ENCODE measurements at regions not wholly inside any gene's neighbourhood (a gene's known extent, or its start where the extent isn't known, plus 50 kb on each side); places are given as distances from the start of the nearest gene placed in this dataset.

DNA sequence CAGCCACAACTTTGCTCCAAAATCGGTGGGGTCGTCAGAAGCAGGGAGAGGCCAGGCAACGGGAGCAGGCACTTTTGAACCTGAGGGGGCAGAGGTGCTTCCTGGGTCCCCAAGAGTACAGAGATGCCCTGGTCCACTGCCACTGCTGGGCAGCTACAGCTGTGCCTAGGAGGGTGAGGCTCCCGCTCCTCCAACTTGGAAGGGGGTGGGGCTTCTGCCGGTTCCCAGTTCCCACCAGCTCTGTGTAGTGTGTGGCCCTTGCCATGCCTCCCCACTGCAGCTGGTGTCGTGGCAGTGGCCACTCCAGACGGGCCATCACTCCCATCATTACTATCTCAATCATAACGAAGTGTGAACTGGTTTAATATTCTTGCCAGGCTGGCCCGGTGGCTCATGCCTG, 1496.3 kb downstream of the PCDH7 start:
- H3K4me3 Mint-ChIP-seq: no peak overlapping the region
- no peak overlapping the region for H3K27ac Mint-ChIP-seq
- H3K9me3 Mint-ChIP-seq (ENCODE audit: low read depth): peaks cover 10% of the 10 kb centered on the region
- no peak for ATAC-seq
- no peaks in the 10 kb centered on the region for H3K27me3 Mint-ChIP-seq
- ChIA-PET CTCF (no interaction called here), POLR2A (no interaction called here)
- no peak for DNase-seq
- H3K36me3 Mint-ChIP-seq (ENCODE audit: low read depth): no peaks in the 10 kb centered on the region
- intact Hi-C loops (cut with DNase I, micrococcal nuclease): no loop called here
- H3K4me1 Mint-ChIP-seq: no peaks in the 10 kb centered on the region

DNA sequence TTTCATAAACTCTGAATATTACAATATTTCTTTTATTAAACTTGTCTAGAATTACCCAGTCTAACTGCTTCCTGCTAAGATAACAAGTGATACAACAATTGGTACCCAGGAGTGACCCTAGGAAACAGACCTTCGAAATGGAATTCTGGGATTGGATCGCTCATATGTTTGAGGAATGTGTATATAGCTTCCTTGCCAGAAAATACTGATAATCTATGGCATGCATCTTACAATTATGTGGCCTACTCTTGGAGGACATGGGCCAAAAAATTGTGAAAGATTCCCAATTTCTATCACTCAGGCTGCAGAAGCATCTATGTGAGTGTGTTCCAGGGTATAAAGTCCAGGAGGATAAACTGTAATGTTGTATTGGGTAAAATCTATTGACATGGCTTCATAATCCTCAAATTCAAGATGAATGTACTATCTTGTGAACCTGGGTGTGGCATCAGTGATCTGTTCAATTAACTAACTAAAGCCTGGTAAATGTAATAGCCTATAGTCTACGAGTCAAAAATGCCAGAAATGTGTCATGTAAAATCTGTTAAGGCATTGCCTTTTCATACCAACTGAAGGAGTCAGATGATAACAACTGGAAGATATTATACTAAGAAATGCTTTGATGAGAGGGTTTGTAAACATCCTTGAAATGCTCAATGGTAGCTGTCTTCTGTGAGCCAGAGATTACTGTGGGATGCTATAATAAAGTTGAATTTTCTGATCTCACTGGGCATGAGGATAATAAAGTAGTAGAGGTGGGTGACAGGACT, 1499.3 kb downstream of the PCDH7 start:
- H3K36me3 Mint-ChIP-seq (ENCODE audit: low read depth): no peaks in the 10 kb centered on the region
- ChIA-PET POLR2A (no interaction called here), CTCF (no interaction called here)
- no peaks in the 10 kb centered on the region for H3K4me1 Mint-ChIP-seq
- no peak for DNase-seq
- H3K4me3 Mint-ChIP-seq: no peak overlapping the region
- intact Hi-C loops (cut with DNase I, micrococcal nuclease): no loop called here
- no peak for ATAC-seq
- H3K9me3 Mint-ChIP-seq (ENCODE audit: low read depth): peaks cover 13% of the 10 kb centered on the region
- H3K27me3 Mint-ChIP-seq: no peaks in the 10 kb centered on the region
- H3K27ac Mint-ChIP-seq: no peak overlapping the region

DNA sequence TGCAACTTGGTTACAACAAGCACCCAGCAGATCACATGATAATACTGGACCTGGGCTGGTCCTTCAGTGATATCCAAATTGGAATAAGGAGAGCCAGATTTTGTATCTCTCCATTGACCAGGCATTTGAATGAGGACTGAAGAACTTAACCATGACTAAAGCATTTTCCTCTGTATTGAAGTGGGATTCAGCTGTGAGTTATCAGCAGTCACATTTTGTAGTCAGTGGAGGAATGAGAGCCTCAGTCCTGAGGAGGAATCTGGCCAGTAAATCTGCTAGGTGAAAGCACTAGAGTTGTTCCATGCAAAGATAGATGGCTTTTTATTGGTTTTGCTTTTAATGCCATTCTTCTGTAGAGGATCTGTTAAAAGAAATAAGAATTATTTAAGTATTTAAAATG, 1506.0 kb downstream of the PCDH7 start:
- Mint-ChIP-seq H3K9me3 (ENCODE audit: low read depth) (peaks cover 17% of the 10 kb centered on the region), H3K27me3 (no peaks in the 10 kb centered on the region), H3K4me1 (no peaks in the 10 kb centered on the region), H3K27ac (no peak overlapping the region), H3K36me3 (ENCODE audit: low read depth) (no peaks in the 10 kb centered on the region), H3K4me3 (no peak overlapping the region)
- POLR2A ChIA-PET: no interaction called here
- intact Hi-C loops (cut with DNase I, micrococcal nuclease): no loop called here
- CTCF ChIA-PET: no interaction called here
- no peak for DNase-seq
- ATAC-seq: no peak

DNA sequence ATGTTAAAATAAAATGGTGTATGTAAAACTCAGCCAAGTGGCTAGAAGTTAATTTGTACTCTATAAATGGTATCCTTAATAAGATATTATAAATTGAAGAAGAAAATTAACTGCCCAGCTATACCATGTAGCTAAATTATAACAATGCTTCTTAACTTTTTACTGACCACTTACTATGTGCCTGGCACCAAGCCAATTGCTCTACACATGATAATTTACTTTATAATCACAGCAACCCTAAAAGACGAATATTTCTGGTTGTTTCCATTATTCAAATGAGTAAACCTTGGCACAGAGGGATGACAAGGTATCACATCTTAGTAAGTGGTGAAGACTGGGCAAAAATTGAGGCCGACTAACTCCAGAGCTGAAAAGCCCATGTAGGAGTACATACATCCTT, 1506.6 kb downstream of the PCDH7 start:
- no peaks in the 10 kb centered on the region for H3K36me3 Mint-ChIP-seq (ENCODE audit: low read depth)
- ChIA-PET CTCF (interaction anchor here (1.1 kb wide), 1 partner anchor 17 kb away, joined by 3 read pairs; no protein-coding TSS in a partner anchor), POLR2A (no interaction called here)
- no peak overlapping the region for H3K4me3 Mint-ChIP-seq
- no peaks in the 10 kb centered on the region for H3K4me1 Mint-ChIP-seq
- DNase-seq (no peak), ATAC-seq (no peak)
- H3K9me3 Mint-ChIP-seq (ENCODE audit: low read depth): peaks cover 17% of the 10 kb centered on the region
- H3K27me3 Mint-ChIP-seq: no peaks in the 10 kb centered on the region
- intact Hi-C loops (cut with DNase I, micrococcal nuclease): no loop called here
- no peak overlapping the region for H3K27ac Mint-ChIP-seq

DNA sequence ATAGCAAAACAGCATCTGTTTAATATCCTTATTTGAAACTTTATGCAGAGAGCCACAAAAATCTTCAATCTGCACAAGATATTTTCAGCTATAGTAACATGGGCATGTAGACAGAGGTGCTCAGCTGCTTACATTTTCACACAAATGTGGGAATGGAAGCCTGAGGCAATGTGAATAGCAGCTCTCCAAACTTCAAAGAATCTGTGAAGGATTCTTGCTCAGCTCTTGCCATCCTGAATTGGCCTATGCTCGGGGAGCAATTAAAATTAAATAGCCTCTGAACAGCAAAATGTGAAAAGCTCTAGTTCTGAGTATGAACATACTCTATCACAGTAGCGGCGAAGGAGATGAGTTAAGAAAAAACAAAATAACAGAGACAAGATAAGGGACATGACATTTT, 1523.8 kb downstream of the PCDH7 start:
- ChIA-PET POLR2A (no interaction called here), CTCF (no interaction called here)
- Mint-ChIP-seq H3K4me1 (no peaks in the 10 kb centered on the region), H3K36me3 (ENCODE audit: low read depth) (no peaks in the 10 kb centered on the region), H3K4me3 (no peak overlapping the region), H3K27me3 (no peaks in the 10 kb centered on the region), H3K9me3 (ENCODE audit: low read depth) (peaks cover 2% of the 10 kb centered on the region), H3K27ac (no peak overlapping the region)
- no peak for ATAC-seq
- intact Hi-C loops (cut with DNase I, micrococcal nuclease): no loop called here
- no peak for DNase-seq

DNA sequence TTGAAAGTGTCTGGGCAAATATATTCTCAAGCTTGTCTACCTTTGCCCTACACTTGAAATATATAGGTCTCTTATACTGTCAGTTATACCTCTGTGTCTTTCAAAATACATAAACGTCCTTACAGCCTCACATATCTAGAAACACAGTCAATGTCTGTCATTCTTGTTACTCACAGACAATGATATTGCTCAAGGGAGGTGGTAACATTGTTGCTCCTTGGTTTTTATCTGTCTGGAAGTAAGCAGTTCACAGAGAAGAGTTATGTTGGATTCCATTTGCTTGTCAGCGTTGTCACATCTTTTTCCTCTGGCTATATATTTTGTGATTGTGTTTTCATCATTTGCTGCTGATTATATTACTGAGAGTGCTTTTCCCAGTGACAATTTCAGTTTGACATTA, 1528.9 kb downstream of the PCDH7 start:
- no peak for DNase-seq
- no peak overlapping the region for H3K27ac Mint-ChIP-seq
- no peaks in the 10 kb centered on the region for H3K36me3 Mint-ChIP-seq (ENCODE audit: low read depth)
- H3K4me3 Mint-ChIP-seq: no peak overlapping the region
- H3K27me3 Mint-ChIP-seq: no peaks in the 10 kb centered on the region
- ATAC-seq: no peak
- CTCF ChIA-PET: no interaction called here
- no peaks in the 10 kb centered on the region for H3K4me1 Mint-ChIP-seq
- peaks cover 11% of the 10 kb centered on the region for H3K9me3 Mint-ChIP-seq (ENCODE audit: low read depth)
- POLR2A ChIA-PET: no interaction called here
- intact Hi-C loops (cut with DNase I, micrococcal nuclease): no loop called here

DNA sequence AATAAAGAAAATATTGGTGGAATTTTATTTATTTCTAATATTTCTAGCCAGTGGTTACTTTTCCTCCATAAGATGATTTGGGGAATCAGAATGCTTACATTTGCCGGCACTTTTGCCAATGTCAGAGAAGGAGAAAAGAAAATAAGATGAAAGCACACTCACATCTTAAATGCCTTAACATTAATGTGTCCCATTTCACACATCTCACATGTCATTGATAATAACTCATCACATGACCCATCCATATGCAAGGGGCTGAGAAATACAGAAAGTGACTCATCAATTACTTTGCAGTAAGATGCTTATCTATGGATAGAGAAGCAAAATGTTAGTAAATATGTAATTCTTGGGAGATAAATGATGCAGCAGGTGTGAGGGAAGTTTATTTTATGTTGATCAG, 1531.0 kb downstream of the PCDH7 start:
- intact Hi-C loops (cut with DNase I, micrococcal nuclease): no loop called here
- Mint-ChIP-seq H3K27ac (no peak overlapping the region), H3K9me3 (ENCODE audit: low read depth) (peaks cover 13% of the 10 kb centered on the region), H3K27me3 (no peaks in the 10 kb centered on the region), H3K4me1 (no peaks in the 10 kb centered on the region), H3K36me3 (ENCODE audit: low read depth) (no peaks in the 10 kb centered on the region), H3K4me3 (no peak overlapping the region)
- no peak for DNase-seq
- ChIA-PET POLR2A (no interaction called here), CTCF (no interaction called here)
- ATAC-seq: no peak

DNA sequence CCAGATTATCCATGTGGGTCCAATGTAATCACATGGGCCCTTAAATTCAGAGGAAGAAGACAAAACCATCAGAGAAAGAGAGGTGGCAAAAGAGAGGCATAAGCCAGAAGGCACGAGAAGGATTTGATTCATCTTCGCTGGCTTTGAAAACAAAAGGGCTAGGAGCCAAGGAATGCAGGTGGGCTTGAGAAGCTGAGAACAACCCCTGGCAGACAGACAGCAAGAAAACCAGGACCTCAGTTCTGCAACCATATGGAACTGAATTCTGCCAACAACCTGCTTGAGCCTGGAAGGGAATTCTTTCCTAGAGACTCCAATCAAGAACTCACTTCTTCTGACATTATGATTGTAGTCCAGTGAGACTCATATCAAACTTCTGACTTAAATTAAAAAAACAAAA, 1531.8 kb downstream of the PCDH7 start:
- Mint-ChIP-seq H3K4me3 (no peak overlapping the region), H3K36me3 (ENCODE audit: low read depth) (no peaks in the 10 kb centered on the region), H3K27me3 (no peaks in the 10 kb centered on the region), H3K4me1 (no peaks in the 10 kb centered on the region), H3K9me3 (ENCODE audit: low read depth) (peaks cover 13% of the 10 kb centered on the region), H3K27ac (no peak overlapping the region)
- intact Hi-C loops (cut with DNase I, micrococcal nuclease): no loop called here
- ATAC-seq (no peak), DNase-seq (no peak)
- CTCF ChIA-PET: no interaction called here
- POLR2A ChIA-PET: no interaction called here

DNA sequence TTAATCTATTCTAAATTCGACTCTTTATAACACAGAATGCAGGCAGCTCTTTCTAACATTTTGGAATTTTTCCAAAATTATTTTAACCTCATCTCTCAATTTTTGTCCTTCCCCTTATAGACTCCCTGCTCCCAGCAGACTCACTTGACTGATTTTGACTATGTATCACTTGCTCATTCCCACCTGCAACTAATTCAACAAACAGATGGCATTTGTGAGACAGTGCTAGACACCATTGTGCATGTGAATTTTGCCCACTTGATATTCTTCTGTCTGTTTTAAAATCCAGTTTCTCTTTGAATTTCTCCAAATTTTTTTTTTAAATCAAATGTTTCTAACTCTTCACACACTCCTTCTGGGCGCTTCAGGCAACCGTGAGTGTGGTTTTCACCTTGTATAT, 1534.0 kb downstream of the PCDH7 start:
- POLR2A ChIA-PET: no interaction called here

DNA sequence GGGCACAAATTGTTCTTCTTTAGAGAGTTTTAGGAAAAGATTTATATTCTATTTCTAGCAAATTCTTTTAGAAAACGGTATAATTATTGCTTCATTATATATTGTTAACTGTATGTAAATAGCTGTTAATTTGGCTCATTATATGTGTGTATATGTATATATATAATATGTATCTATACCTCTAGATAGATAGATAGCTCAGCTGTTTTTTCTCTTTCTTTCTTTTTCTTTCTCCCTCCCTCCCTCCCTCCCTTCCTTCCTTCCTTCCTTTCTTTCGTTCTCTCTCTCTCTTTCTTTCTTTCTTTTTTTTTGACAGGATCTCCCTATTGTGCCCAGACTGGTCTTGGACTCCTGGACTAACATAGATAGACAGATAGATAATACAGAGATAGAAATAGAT, 1538.8 kb downstream of the PCDH7 start:
- Mint-ChIP-seq H3K36me3 (ENCODE audit: low read depth) (no peaks in the 10 kb centered on the region), H3K9me3 (ENCODE audit: low read depth) (peaks cover 7% of the 10 kb centered on the region), H3K4me1 (no peaks in the 10 kb centered on the region), H3K27me3 (no peaks in the 10 kb centered on the region), H3K27ac (no peak overlapping the region), H3K4me3 (no peak overlapping the region)
- intact Hi-C loops (cut with DNase I, micrococcal nuclease): no loop called here
- no peak for DNase-seq
- ATAC-seq: no peak
- ChIA-PET CTCF (no interaction called here), POLR2A (no interaction called here)

More for the DNA sequence above, 1534.0 kb downstream of the PCDH7 start:
- CTCF ChIA-PET: no interaction called here
- Mint-ChIP-seq H3K4me1 (no peaks in the 10 kb centered on the region), H3K27ac (no peak overlapping the region), H3K36me3 (ENCODE audit: low read depth) (no peaks in the 10 kb centered on the region), H3K4me3 (no peak overlapping the region), H3K27me3 (no peaks in the 10 kb centered on the region), H3K9me3 (ENCODE audit: low read depth) (peaks cover 13% of the 10 kb centered on the region)
- intact Hi-C loops (cut with DNase I, micrococcal nuclease): no loop called here
- DNase-seq (no peak), ATAC-seq (no peak)

DNA sequence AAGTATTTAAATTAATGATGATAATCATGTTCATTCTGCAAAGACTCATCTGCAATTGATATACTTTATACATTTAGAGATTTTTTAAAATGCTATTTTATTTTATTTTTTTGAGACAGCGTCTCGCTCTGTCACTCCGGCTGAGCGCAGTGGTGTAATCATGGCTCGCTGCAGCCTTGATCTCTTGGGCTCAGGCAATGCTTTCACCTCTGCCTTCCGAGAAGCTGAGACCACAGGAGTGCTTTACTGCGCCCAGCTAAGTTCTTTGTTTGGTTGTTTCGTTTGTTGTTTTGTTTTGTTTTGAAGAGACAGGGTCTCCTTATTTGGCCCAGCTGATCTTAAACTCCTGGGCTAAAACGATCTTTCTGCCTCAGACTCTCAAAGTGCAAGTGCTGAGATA, 1541.0 kb downstream of the PCDH7 start:
- intact Hi-C loops (cut with DNase I, micrococcal nuclease): no loop called here
- ChIA-PET POLR2A (no interaction called here), CTCF (no interaction called here)
- ATAC-seq (no peak), DNase-seq (no peak)
- Mint-ChIP-seq H3K27ac (no peak overlapping the region), H3K36me3 (ENCODE audit: low read depth) (no peaks in the 10 kb centered on the region), H3K4me3 (no peak overlapping the region), H3K27me3 (no peaks in the 10 kb centered on the region), H3K4me1 (no peaks in the 10 kb centered on the region), H3K9me3 (ENCODE audit: low read depth) (peaks cover 6% of the 10 kb centered on the region)

DNA sequence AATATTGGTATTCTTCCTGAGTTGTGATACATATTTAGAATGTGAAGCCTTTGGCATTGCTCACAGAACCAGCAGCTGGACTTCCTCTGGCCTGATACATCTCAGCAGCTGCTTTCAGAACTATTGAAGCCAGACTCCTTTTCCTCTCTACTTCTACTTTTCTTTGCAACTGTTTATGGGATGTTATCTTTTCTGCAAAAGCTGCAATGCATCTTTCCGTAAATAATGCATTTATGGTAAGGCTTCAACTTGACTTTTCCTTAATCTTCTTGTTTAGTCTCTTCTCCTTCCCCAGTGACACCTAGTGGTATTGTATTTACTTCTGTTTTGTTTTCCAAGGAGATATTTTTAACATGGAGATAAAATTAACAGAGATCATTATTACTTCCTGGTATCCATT, 1548.7 kb downstream of the PCDH7 start:
- no peaks in the 10 kb centered on the region for H3K36me3 Mint-ChIP-seq (ENCODE audit: low read depth)
- POLR2A ChIA-PET: no interaction called here

DNA sequence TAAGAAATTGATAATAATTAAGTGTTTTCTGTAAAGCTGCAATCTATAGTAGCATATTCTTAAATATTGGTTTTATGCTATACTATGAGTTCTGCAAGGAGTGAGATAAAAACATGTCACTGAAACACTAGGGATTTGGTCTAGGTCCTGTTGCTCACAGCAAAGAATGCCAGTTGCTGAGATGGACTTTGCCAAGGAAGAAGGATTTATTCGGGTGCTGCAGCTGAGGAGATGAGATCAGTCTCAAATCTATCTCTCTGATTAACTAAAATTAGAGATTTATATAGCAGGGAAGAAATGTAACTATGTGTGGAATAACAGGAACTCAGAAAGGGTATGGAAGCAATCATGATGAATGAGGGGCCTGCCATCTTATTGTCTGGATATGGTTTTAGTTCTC, 1569.9 kb downstream of the PCDH7 start:
- H3K36me3 Mint-ChIP-seq (ENCODE audit: low read depth): no peaks in the 10 kb centered on the region
- H3K4me1 Mint-ChIP-seq: no peaks in the 10 kb centered on the region
- CTCF ChIA-PET: no interaction called here
- no peaks in the 10 kb centered on the region for H3K27me3 Mint-ChIP-seq
- intact Hi-C loops (cut with DNase I, micrococcal nuclease): no loop called here
- POLR2A ChIA-PET: no interaction called here
- ATAC-seq (no peak), DNase-seq (no peak)
- peaks cover 4% of the 10 kb centered on the region for H3K9me3 Mint-ChIP-seq (ENCODE audit: low read depth)
- H3K4me3 Mint-ChIP-seq: no peak overlapping the region
- no peak overlapping the region for H3K27ac Mint-ChIP-seq

More for the DNA sequence above, 1548.7 kb downstream of the PCDH7 start:
- Mint-ChIP-seq H3K4me1 (no peaks in the 10 kb centered on the region), H3K9me3 (ENCODE audit: low read depth) (peaks cover 9% of the 10 kb centered on the region), H3K27me3 (no peaks in the 10 kb centered on the region), H3K27ac (no peak overlapping the region), H3K4me3 (no peak overlapping the region)
- DNase-seq (no peak), ATAC-seq (no peak)
- CTCF ChIA-PET: no interaction called here
- intact Hi-C loops (cut with DNase I, micrococcal nuclease): no loop called here
